Lower leg skin (tissue), 3 donors: ENCODE measurements at regions not wholly inside any gene's neighbourhood (a gene's known extent, or its start where the extent isn't known, plus 50 kb on each side); places are given as distances from the start of the nearest gene placed in this dataset.

Source experiments
- POLR2A ChIP-seq, 2 donors: fragments of 450-650 bp; IDR thresholded peaks; one replicate each; pipeline ENCODE4 v1.6.1; 2016 to 2017; ENCODE audit warnings: antibody characterized with exemption in 2 of 2, mild to moderate bottlenecking in 1 of 2, moderate library complexity in 1 of 2
- TF ChIP-seq, protein P1 (sequence below), 3 donors: fragments of 450-650 bp; IDR thresholded peaks; one replicate each; pipeline ENCODE4 v1.5.1; 2016; ENCODE audit warnings: antibody characterized with exemption in 3 of 3, mild to moderate bottlenecking in 3 of 3, moderate library complexity in 2 of 3

DNA sequence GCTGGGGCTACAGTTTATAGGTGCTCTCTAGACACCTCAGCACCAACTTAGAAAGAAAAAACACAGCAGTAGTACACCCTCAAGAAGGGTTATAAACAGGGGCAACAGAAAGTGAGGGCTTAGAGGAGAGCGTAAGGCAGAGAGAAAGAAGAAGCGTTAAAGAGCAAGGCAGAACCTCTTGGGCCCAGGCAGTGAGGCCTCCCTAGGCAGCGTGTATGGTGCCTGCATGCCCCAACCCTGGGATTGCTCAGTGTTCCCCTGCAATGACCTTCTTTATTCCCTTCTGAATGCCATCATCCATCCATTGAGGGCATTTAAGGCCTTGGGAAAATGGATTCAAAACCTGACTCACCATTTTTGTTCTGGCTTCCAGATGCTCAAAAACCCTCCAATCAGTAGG is 130.0 kb upstream of the ARG1 start:
- TF ChIP-seq, protein P1, sequence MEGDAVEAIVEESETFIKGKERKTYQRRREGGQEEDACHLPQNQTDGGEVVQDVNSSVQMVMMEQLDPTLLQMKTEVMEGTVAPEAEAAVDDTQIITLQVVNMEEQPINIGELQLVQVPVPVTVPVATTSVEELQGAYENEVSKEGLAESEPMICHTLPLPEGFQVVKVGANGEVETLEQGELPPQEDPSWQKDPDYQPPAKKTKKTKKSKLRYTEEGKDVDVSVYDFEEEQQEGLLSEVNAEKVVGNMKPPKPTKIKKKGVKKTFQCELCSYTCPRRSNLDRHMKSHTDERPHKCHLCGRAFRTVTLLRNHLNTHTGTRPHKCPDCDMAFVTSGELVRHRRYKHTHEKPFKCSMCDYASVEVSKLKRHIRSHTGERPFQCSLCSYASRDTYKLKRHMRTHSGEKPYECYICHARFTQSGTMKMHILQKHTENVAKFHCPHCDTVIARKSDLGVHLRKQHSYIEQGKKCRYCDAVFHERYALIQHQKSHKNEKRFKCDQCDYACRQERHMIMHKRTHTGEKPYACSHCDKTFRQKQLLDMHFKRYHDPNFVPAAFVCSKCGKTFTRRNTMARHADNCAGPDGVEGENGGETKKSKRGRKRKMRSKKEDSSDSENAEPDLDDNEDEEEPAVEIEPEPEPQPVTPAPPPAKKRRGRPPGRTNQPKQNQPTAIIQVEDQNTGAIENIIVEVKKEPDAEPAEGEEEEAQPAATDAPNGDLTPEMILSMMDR (IDR thresholded peaks at IDR 0.05), result no peak
- TF ChIP-seq POLR2A (IDR thresholded peaks at IDR 0.05), result no peak
